ENCODE measurements at regions not wholly inside any gene's neighbourhood (a gene's known extent, or its start where the extent isn't known, plus 50 kb on each side); places are given as distances from the start of the nearest gene placed in this dataset.

DNA sequence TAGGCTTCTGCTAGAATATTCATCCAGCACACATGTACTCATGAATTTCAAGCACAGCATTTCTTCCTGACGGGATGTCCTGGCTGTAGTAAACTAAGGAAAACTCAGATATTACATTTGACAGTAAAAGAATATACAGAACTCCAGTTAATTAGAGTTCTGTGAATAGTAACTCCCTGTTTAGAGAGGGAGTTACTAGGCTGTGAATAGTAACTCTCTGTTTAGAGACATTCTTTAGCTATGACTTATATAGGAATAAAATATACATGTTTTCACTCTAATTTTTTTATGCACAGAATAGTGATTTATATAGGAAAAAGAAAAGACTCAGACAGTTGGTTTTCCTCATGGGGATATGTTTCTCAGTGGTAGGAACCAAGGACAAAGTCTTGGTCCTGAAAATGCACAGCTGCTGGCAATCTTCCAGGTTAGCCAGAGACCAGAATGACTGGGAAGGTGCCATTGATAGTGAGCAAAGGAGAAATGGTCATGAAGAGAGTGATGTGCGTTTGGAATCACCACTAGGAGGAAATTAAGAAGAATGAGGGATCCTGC, 480.7 kb upstream of the THBS1 start:
- no peak for DNase-seq
- 51 to 62% methylated on average over 2 of the region's 2 CpGs for WGBS, 2 donors
- intact Hi-C loops (cut with DNase I), result no loop called here

DNA sequence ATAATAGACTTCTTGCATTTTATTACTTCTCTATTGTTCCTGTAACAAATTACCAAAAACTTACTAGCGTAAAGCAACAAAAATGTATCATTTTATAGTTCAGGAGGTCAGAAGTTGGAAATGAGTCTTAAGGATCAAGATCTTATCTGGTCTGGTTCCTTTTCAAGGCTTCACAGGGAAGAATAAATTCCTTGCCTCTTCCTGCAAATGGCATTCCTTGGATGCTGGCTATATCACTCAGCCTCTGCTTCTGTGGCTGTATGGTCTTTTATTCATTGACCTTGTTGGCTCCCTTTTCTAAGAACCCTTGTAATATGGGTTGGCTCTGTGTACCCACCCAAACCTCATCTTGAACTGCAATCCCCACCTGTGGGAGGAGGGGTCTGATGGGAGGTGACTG, 478.4 kb upstream of the THBS1 start:
- no peak for DNase-seq
- no peaks in the 10 kb centered on the region for H3K9me3 ChIP-seq
- no peak overlapping the region for H3K4me3 ChIP-seq
- no peaks in the 10 kb centered on the region for H3K4me1 ChIP-seq
- 74 to 92% methylated on average over 1 of the region's 1 CpG for WGBS, 2 donors
- H3K27me3 ChIP-seq, result no peaks in the 10 kb centered on the region
- no peaks in the 10 kb centered on the region for H3K36me3 ChIP-seq
- no peak overlapping the region for H3K27ac ChIP-seq
- intact Hi-C loops (cut with DNase I), result no loop called here
- TF ChIP-seq CTCF (IDR thresholded peaks at IDR 0.05) (no peak), POLR2A (IDR thresholded peaks at IDR 0.05) (no peak)

More for the DNA sequence above, 480.7 kb upstream of the THBS1 start:
- no peak overlapping the region for H3K4me3 ChIP-seq
- no peak overlapping the region for H3K27ac ChIP-seq
- no peaks in the 10 kb centered on the region for H3K27me3 ChIP-seq
- H3K9me3 ChIP-seq, result no peaks in the 10 kb centered on the region
- H3K4me1 ChIP-seq, result peaks cover 0 to 11% (median 0%) of the 10 kb centered on the region in 3 donors
- no peaks in the 10 kb centered on the region for H3K36me3 ChIP-seq
- no peak for TF ChIP-seq CTCF (IDR thresholded peaks at IDR 0.05)
- TF ChIP-seq POLR2A (IDR thresholded peaks at IDR 0.05), result no peak

- Histone ChIP-seq H3K4me3 (no peak overlapping the region), H3K36me3 (no peaks in the 10 kb centered on the region), H3K9me3 (no peaks in the 10 kb centered on the region), H3K4me1 (no peaks in the 10 kb centered on the region), H3K27me3 (no peaks in the 10 kb centered on the region), H3K27ac (no peak overlapping the region)
- TF ChIP-seq POLR2A (IDR thresholded peaks at IDR 0.05) (no peak), CTCF (IDR thresholded peaks at IDR 0.05) (no peak)
- DNase-seq, result no peak
- WGBS, 2 donors, result 81 to 84% methylated on average over 5 of the region's 5 CpGs
- intact Hi-C loops (cut with DNase I), result no loop called here
Observed at GRCh38 chr15:39106950-39107349, 473.9 kb upstream of the THBS1 start.

GRCh38 chr15:39108021-39108420, 472.9 kb upstream of the THBS1 start:
- no peaks in the 10 kb centered on the region for H3K36me3 ChIP-seq
- DNase-seq, result no peak
- no peaks in the 10 kb centered on the region for H3K4me1 ChIP-seq
- H3K27ac ChIP-seq, result no peak overlapping the region
- TF ChIP-seq POLR2A (IDR thresholded peaks at IDR 0.05) (no peak), CTCF (IDR thresholded peaks at IDR 0.05) (no peak)
- no peaks in the 10 kb centered on the region for H3K27me3 ChIP-seq
- intact Hi-C loops (cut with DNase I), result no loop called here
- H3K4me3 ChIP-seq, result no peak overlapping the region
- no peaks in the 10 kb centered on the region for H3K9me3 ChIP-seq

DNA sequence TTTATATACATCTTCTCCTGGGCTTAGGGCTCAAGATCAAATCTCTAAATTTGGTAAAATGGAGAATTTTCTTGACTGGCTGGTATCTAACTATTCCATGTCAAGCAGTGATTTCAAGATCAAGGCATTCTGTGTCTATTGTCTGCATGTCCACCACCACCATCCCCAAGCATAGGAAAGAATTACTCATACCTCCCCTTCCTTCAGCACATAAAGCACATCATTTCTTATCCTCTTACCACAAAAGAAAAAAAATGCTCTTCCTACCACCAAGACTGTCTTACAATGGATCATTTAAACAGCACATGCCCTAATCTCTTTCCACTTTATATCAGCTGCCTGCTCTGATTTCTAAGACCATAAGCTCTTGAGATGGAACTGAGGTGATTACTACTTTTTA, 470.5 kb upstream of the THBS1 start:
- Histone ChIP-seq H3K27me3 (no peaks in the 10 kb centered on the region), H3K36me3 (no peaks in the 10 kb centered on the region), H3K27ac (no peak overlapping the region), H3K9me3 (peaks cover 0 to 13% (median 0%) of the 10 kb centered on the region in 3 donors), H3K4me3 (no peak overlapping the region), H3K4me1 (peaks cover 0 to 5% (median 2%) of the 10 kb centered on the region in 3 donors)
- intact Hi-C loops (cut with DNase I), result no loop called here
- TF ChIP-seq POLR2A (IDR thresholded peaks at IDR 0.05) (no peak), CTCF (IDR thresholded peaks at IDR 0.05) (no peak)
- no peak for DNase-seq

All from esophagus squamous epithelium (tissue), 5 donors.